Endodermal cell (in vitro differentiated cells): ENCODE measurements at regions not wholly inside any gene's neighbourhood (a gene's known extent, or its start where the extent isn't known, plus 50 kb on each side); places are given as distances from the start of the nearest gene placed in this dataset.

ENCODE experiments used
- DNase-seq: peaks from one replicate; pipeline ENCODE4 v3.0.0-alpha.2; 2017
- H3K27ac ChIP-seq: 2 replicates; pipeline ENCODE4 v1.5.1; 2013; ENCODE audit warnings: mild to moderate bottlenecking, low read depth, low read length, moderate library complexity
- H3K27me3 ChIP-seq: 2 replicates; pipeline ENCODE4 v1.6.1; 2013; ENCODE audit warnings: mild to moderate bottlenecking, low read length, moderate library complexity; ENCODE audit not compliant: insufficient read depth, control insufficient read depth, poor library complexity, severe bottlenecking
- H3K36me3 ChIP-seq: 2 replicates; pipeline ENCODE4 v1.7.0; 2013; ENCODE audit warnings: mild to moderate bottlenecking, low read length, moderate library complexity; ENCODE audit not compliant: control insufficient read depth, insufficient read depth
- H3K4me1 ChIP-seq: one replicate; pipeline ENCODE4 v1.7.0; 2013; ENCODE audit warnings: low read length; ENCODE audit not compliant: control insufficient read depth, insufficient read depth
- H3K4me3 ChIP-seq: 2 replicates; pipeline ENCODE4 v1.5.1; 2013; ENCODE audit warnings: mild to moderate bottlenecking, low read length, moderate library complexity
- H3K9ac ChIP-seq: 2 replicates; pipeline ENCODE4 v1.6.1; 2013; ENCODE audit warnings: mild to moderate bottlenecking, low read length, moderate library complexity; ENCODE audit not compliant: poor library complexity, severe bottlenecking; ENCODE audit errors: extremely low read depth
- H3K9me3 ChIP-seq: 2 replicates; pipeline ENCODE4 v1.6.1; 2013; ENCODE audit warnings: mild to moderate bottlenecking, low read length, moderate library complexity; ENCODE audit not compliant: control insufficient read depth
- H3K27ac Mint-ChIP-seq: 2 replicates; pipeline ENCODE4 v1.8.0; 2020; ENCODE audit warnings: mixed read lengths
- H3K27me3 Mint-ChIP-seq: 2 replicates; pipeline ENCODE4 v1.8.0; 2021; ENCODE audit warnings: mild to moderate bottlenecking, mixed read lengths; ENCODE audit not compliant: insufficient read depth
- H3K36me3 Mint-ChIP-seq: 2 replicates; pipeline ENCODE4 v1.8.0; 2020; ENCODE audit warnings: low read depth, mixed read lengths
- H3K4me1 Mint-ChIP-seq: 2 replicates; pipeline ENCODE4 v1.8.0; 2020; ENCODE audit warnings: mixed read lengths
- H3K4me3 Mint-ChIP-seq: 2 replicates; pipeline ENCODE4 v1.8.0; 2020; ENCODE audit warnings: mild to moderate bottlenecking, moderate library complexity, mixed read lengths
- H3K9me3 Mint-ChIP-seq: 2 replicates; pipeline ENCODE4 v1.8.0; 2020; ENCODE audit warnings: mild to moderate bottlenecking, mixed read lengths
- CTCF ChIP-seq: fragments of 200-600 bp; sonication (generic); conservative IDR thresholded peaks from 2 replicates; pipeline ENCODE4 v1.5.0; 2021; ENCODE audit warnings: antibody characterized with exemption, mild to moderate bottlenecking
- WGBS, 2 experiments: methylation state at CpG; one replicate each; pipeline versions ENCODE4 v1.1.5 to v1.1.7; 2013; ENCODE audit warnings: missing lambda C conversion rate in 2 of 2, mixed read lengths in 1 of 2; ENCODE audit not compliant: insufficient coverage in 1 of 2, insufficient read length in 1 of 2; 5-methylcytosine and 5-hydroxymethylcytosine counted together

GRCh38 chr16:79485020-79485419 is 115.5 kb downstream of the MAF start:
- Histone ChIP-seq H3K4me1 (no peaks in the 10 kb centered on the region), H3K27ac (no peak overlapping the region), H3K9ac (no peak overlapping the region), H3K4me3 (no peak overlapping the region), H3K9me3 (no peaks in the 10 kb centered on the region), H3K27me3 (no peaks in the 10 kb centered on the region), H3K36me3 (no peaks in the 10 kb centered on the region)
- peaks cover 20% of the 10 kb centered on the region for H3K27me3 Mint-ChIP-seq
- H3K4me1 Mint-ChIP-seq: no peaks in the 10 kb centered on the region
- DNase-seq: no peak
- no peaks in the 10 kb centered on the region for H3K9me3 Mint-ChIP-seq
- WGBS, 2 experiments: 83% methylated on average over 1 to 3 of the region's 3 CpGs
- H3K27ac Mint-ChIP-seq: no peak overlapping the region
- no peak for TF ChIP-seq CTCF
- H3K4me3 Mint-ChIP-seq: no peak overlapping the region
- no peaks in the 10 kb centered on the region for H3K36me3 Mint-ChIP-seq

- H3K4me1 Mint-ChIP-seq: peaks cover 3% of the 10 kb centered on the region
- H3K27ac Mint-ChIP-seq: no peak overlapping the region
- H3K4me3 Mint-ChIP-seq: no peak overlapping the region
- Histone ChIP-seq H3K9ac (no peak overlapping the region), H3K27me3 (no peaks in the 10 kb centered on the region), H3K4me3 (no peak overlapping the region), H3K9me3 (no peaks in the 10 kb centered on the region), H3K4me1 (no peaks in the 10 kb centered on the region), H3K27ac (no peak overlapping the region), H3K36me3 (no peaks in the 10 kb centered on the region)
- no peak for DNase-seq
- no peaks in the 10 kb centered on the region for H3K36me3 Mint-ChIP-seq
- TF ChIP-seq CTCF: no peak
- no peaks in the 10 kb centered on the region for H3K9me3 Mint-ChIP-seq
- WGBS, 2 experiments: 79 to 94% methylated on average over 4 to 7 of the region's 7 CpGs
- H3K27me3 Mint-ChIP-seq: peaks cover 19% of the 10 kb centered on the region
These were observed 116.3 kb downstream of the MAF start for GRCh38 chr16:79484237-79484636.

DNA sequence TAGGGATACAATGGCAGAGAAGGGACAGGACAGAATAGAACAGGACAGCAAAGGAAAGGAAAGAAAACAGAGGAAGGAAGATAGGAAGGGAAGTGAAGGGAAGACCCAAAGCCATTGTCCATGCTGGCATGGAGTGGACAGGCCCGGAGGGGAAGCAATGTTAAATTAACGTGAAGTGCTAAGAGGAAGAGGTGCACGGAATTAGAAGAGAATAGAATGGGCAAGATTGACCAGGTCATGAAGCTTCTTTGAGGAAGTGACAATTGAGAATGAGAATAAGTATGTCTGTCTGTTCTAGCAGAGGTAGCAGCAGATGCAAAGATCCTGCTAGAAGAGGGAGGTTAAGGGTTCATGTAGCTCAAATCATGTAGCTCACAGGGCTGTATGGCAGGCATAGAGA is 117.2 kb downstream of the MAF start:
- Mint-ChIP-seq H3K4me1 (peaks cover 3% of the 10 kb centered on the region), H3K36me3 (no peaks in the 10 kb centered on the region), H3K9me3 (no peaks in the 10 kb centered on the region), H3K4me3 (no peak overlapping the region), H3K27me3 (peaks cover 15% of the 10 kb centered on the region), H3K27ac (no peak overlapping the region)
- Histone ChIP-seq H3K9ac (no peak overlapping the region), H3K4me3 (no peak overlapping the region), H3K9me3 (no peaks in the 10 kb centered on the region), H3K36me3 (no peaks in the 10 kb centered on the region), H3K27ac (no peak overlapping the region), H3K4me1 (no peaks in the 10 kb centered on the region), H3K27me3 (no peaks in the 10 kb centered on the region)
- WGBS, 2 experiments: 93 to 94% methylated on average over 3 of the region's 3 CpGs
- DNase-seq: no peak
- no peak for TF ChIP-seq CTCF
